Neural cell (in vitro differentiated cells): ENCODE measurements at regions not wholly inside any gene's neighbourhood (a gene's known extent, or its start where the extent isn't known, plus 50 kb on each side); places are given as distances from the start of the nearest gene placed in this dataset.

Experiments used
- H2AFZ ChIP-seq: fragments of 200-600, 300-800 bp; sonication (generic), shearing (Covaris generic); 2 replicates; pipeline ENCODE4 v1.6.0; 2014; ENCODE audit warnings: low read depth, mild to moderate bottlenecking, antibody characterized with exemption, low read length, moderate library complexity
- H3F3A ChIP-seq: fragments of 200-600 bp; shearing (Covaris generic); 2 replicates; pipeline ENCODE4 v1.6.1; 2016; ENCODE audit warnings: mild to moderate bottlenecking, moderate library complexity, mixed read lengths, antibody characterized with exemption, low read length; ENCODE audit not compliant: insufficient read depth, poor library complexity, severe bottlenecking
- H3K27ac ChIP-seq: fragments of 200-600, 300-800 bp; sonication (generic), shearing (Covaris generic); 2 replicates; pipeline ENCODE4 v1.5.1; 2014; ENCODE audit warnings: mild to moderate bottlenecking, low read length, moderate library complexity
- H3K27me3 ChIP-seq: fragments of 300-800, 200-600 bp; sonication (generic), shearing (Covaris generic); 2 replicates; pipeline ENCODE4 v1.6.0; 2014; ENCODE audit warnings: mild to moderate bottlenecking, low read depth, low read length, moderate library complexity; ENCODE audit not compliant: insufficient read depth
- H3K36me3 ChIP-seq: fragments of 300-800, 200-600 bp; sonication (generic), shearing (Covaris generic); 2 replicates; pipeline ENCODE4 v1.5.1; 2014; ENCODE audit warnings: mild to moderate bottlenecking, antibody characterized with exemption, low read length, moderate library complexity; ENCODE audit not compliant: insufficient read depth
- H3K4me2 ChIP-seq: fragments of 300-800, 200-600 bp; sonication (generic), shearing (Covaris generic); 2 replicates; pipeline ENCODE4 v1.6.0; 2014; ENCODE audit warnings: mild to moderate bottlenecking, low read length
- H3K4me3 ChIP-seq: fragments of 300-800, 200-600 bp; sonication (generic), shearing (Covaris generic); 2 replicates; pipeline ENCODE4 v1.5.1; 2014; ENCODE audit warnings: mild to moderate bottlenecking, low read length, moderate library complexity
- H3K79me2 ChIP-seq: fragments of 200-600 bp; shearing (Covaris generic); replicated peaks from 2 replicates; pipeline ENCODE4 v1.6.0; 2014; ENCODE audit warnings: mild to moderate bottlenecking, low read length, moderate library complexity; ENCODE audit not compliant: insufficient read depth
- H3K9ac ChIP-seq: fragments of 300-800, 200-600 bp; sonication (generic), shearing (Covaris generic); 2 replicates; pipeline ENCODE4 v1.6.1; 2016; ENCODE audit warnings: mild to moderate bottlenecking, low read length, mixed read lengths
- H3K9me2 ChIP-seq: fragments of 200-600 bp; shearing (Covaris generic); 2 replicates; pipeline ENCODE4 v1.6.1; 2016; ENCODE audit warnings: mild to moderate bottlenecking, low read length, mixed read lengths; ENCODE audit not compliant: insufficient read depth
- H3K9me3 ChIP-seq: fragments of 200-600, 300-800 bp; sonication (generic), shearing (Covaris generic); 2 replicates; pipeline ENCODE4 v1.6.1; 2016; ENCODE audit warnings: mild to moderate bottlenecking, mixed run types, low read length, moderate library complexity, mixed read lengths
- H4K20me1 ChIP-seq: fragments of 200-600 bp; shearing (Covaris generic); 2 replicates; pipeline ENCODE4 v1.6.1; 2016; ENCODE audit warnings: mild to moderate bottlenecking, mixed run types; ENCODE audit not compliant: insufficient read depth
- CTCF ChIP-seq: fragments of 450-650 bp; IDR thresholded peaks from 2 replicates; pipeline ENCODE4 v1.5.1; 2014; ENCODE audit warnings: antibody characterized with exemption, mild to moderate bottlenecking, moderate library complexity; ENCODE audit not compliant: poor library complexity, severe bottlenecking
- EP300 ChIP-seq: fragments of 450-650 bp; conservative IDR thresholded peaks from 2 replicates; pipeline ENCODE4 v1.6.1; 2014; ENCODE audit warnings: antibody characterized with exemption, mild to moderate bottlenecking, moderate library complexity; ENCODE audit not compliant: poor library complexity, severe bottlenecking
- EZH2 ChIP-seq: fragments of 200-600, 300-800 bp; shearing (Covaris generic), sonication (generic); IDR thresholded peaks from 2 replicates; pipeline ENCODE4 v1.6.1; 2014; ENCODE audit warnings: antibody characterized with exemption, low read length, borderline replicate concordance, mild to moderate bottlenecking; ENCODE audit not compliant: insufficient read depth, poor library complexity, severe bottlenecking
- MXI1 ChIP-seq: fragments of 450-650 bp; conservative IDR thresholded peaks from 2 replicates; pipeline ENCODE4 v1.6.1; 2014; ENCODE audit warnings: antibody characterized with exemption, mild to moderate bottlenecking; ENCODE audit not compliant: poor library complexity, severe bottlenecking
- POLR2AphosphoS5 ChIP-seq: IDR thresholded peaks from 2 replicates; pipeline ENCODE4 v1.6.1; 2012
- RAD21 ChIP-seq: fragments of 450-650 bp; conservative IDR thresholded peaks from 2 replicates; pipeline ENCODE4 v1.6.1; 2014; ENCODE audit warnings: antibody characterized with exemption, mild to moderate bottlenecking, moderate library complexity
- REST ChIP-seq: IDR thresholded peaks from 2 replicates; pipeline ENCODE4 v1.6.1; 2012; ENCODE audit warnings: borderline replicate concordance
- SMC3 ChIP-seq: fragments of 450-650 bp; conservative IDR thresholded peaks from 2 replicates; pipeline ENCODE4 v1.6.1; 2014; ENCODE audit warnings: antibody characterized with exemption, mild to moderate bottlenecking, moderate library complexity; ENCODE audit not compliant: poor library complexity
- TAF1 ChIP-seq: IDR thresholded peaks from 2 replicates; pipeline ENCODE4 v1.6.1; 2012; ENCODE audit warnings: low read depth

GRCh38 chr18:25469489-25469888 is 117.5 kb upstream of the ZNF521 start:
- TF ChIP-seq CTCF (no peak), TAF1 (no peak), RAD21 (no peak), MXI1 (no peak), SMC3 (no peak), POLR2AphosphoS5 (no peak), REST (no peak), EP300 (no peak), EZH2 (no peak)
- Histone ChIP-seq H3K9ac (no peak overlapping the region), H3K9me2 (no peaks in the 10 kb centered on the region), H3K27ac (no peak overlapping the region), H2AFZ (no peak overlapping the region), H3K79me2 (no peaks in the 10 kb centered on the region), H3K36me3 (no peaks in the 10 kb centered on the region), H3K9me3 (no peaks in the 10 kb centered on the region), H3K4me3 (no peak overlapping the region), H3K4me2 (no peak overlapping the region), H3F3A (no peaks in the 10 kb centered on the region), H4K20me1 (no peaks in the 10 kb centered on the region), H3K27me3 (no peaks in the 10 kb centered on the region)

- no peak for TF ChIP-seq SMC3
- no peak for TF ChIP-seq POLR2AphosphoS5
- no peak for TF ChIP-seq TAF1
- no peak for TF ChIP-seq EP300
- TF ChIP-seq CTCF, result no peak
- TF ChIP-seq REST, result no peak
- TF ChIP-seq MXI1, result no peak
- Histone ChIP-seq H3K4me3 (no peak overlapping the region), H3K4me2 (no peak overlapping the region), H3F3A (no peaks in the 10 kb centered on the region), H3K27me3 (no peaks in the 10 kb centered on the region), H3K79me2 (no peaks in the 10 kb centered on the region), H3K9ac (no peak overlapping the region), H3K27ac (no peak overlapping the region), H3K9me3 (no peaks in the 10 kb centered on the region), H4K20me1 (no peaks in the 10 kb centered on the region), H3K36me3 (no peaks in the 10 kb centered on the region), H2AFZ (no peak overlapping the region), H3K9me2 (no peaks in the 10 kb centered on the region)
Observed at GRCh38 chr18:25467226-25467987, 115.4 kb upstream of the ZNF521 start.
